SK-N-SH (cell line): ENCODE measurements at regions not wholly inside any gene's neighbourhood (a gene's known extent, or its start where the extent isn't known, plus 50 kb on each side); places are given as distances from the start of the nearest gene placed in this dataset.

ENCODE experiments used
- EP300 ChIP-seq, 2 experiments: IDR thresholded peaks; 2 replicates each; pipeline versions ENCODE4 v1.4.0 to v1.6.1; 2012; ENCODE audit warnings: borderline replicate concordance in 1 of 2, low read depth in 1 of 2, low read length in 1 of 2
- GABPA ChIP-seq: IDR thresholded peaks from 2 replicates; pipeline ENCODE4 v1.4.0; 2012; ENCODE audit warnings: low read depth, mild to moderate bottlenecking
- JUND ChIP-seq: IDR thresholded peaks from 2 replicates; pipeline ENCODE4 v1.4.0; 2012
- MAX ChIP-seq: IDR thresholded peaks from 2 replicates; pipeline ENCODE4 v1.4.0; 2012; ENCODE audit warnings: low read depth
- MXI1 ChIP-seq: IDR thresholded peaks from 2 replicates; pipeline ENCODE4 v1.6.1; 2012; ENCODE audit warnings: mild to moderate bottlenecking, low read depth, low read length, improper control_type of control experiment
- RFX5 ChIP-seq: IDR thresholded peaks from 2 replicates; pipeline ENCODE4 v1.6.1; 2012; ENCODE audit warnings: mild to moderate bottlenecking, improper control_type of control experiment, low read length
- TAF1 ChIP-seq: IDR thresholded peaks from 2 replicates; pipeline ENCODE4 v1.6.1; 2012; ENCODE audit warnings: low read depth, mild to moderate bottlenecking, low read length, moderate library complexity, borderline replicate concordance
- TF ChIP-seq, protein P1 (sequence below): fragments of 200-600 bp; sonication (generic); IDR thresholded peaks from 2 replicates; pipeline ENCODE4 v1.6.1; 2017; ENCODE audit warnings: antibody characterized with exemption, mild to moderate bottlenecking, moderate library complexity
- TF ChIP-seq, protein P2 (sequence below): IDR thresholded peaks from 2 replicates; pipeline ENCODE4 v1.6.1; 2012; ENCODE audit warnings: mild to moderate bottlenecking, low read depth, low read length, moderate library complexity

- TF ChIP-seq, protein P1, sequence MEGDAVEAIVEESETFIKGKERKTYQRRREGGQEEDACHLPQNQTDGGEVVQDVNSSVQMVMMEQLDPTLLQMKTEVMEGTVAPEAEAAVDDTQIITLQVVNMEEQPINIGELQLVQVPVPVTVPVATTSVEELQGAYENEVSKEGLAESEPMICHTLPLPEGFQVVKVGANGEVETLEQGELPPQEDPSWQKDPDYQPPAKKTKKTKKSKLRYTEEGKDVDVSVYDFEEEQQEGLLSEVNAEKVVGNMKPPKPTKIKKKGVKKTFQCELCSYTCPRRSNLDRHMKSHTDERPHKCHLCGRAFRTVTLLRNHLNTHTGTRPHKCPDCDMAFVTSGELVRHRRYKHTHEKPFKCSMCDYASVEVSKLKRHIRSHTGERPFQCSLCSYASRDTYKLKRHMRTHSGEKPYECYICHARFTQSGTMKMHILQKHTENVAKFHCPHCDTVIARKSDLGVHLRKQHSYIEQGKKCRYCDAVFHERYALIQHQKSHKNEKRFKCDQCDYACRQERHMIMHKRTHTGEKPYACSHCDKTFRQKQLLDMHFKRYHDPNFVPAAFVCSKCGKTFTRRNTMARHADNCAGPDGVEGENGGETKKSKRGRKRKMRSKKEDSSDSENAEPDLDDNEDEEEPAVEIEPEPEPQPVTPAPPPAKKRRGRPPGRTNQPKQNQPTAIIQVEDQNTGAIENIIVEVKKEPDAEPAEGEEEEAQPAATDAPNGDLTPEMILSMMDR = no peak
- TF ChIP-seq JUND = no peak
- no peak for TF ChIP-seq RFX5
- TF ChIP-seq TAF1 = no peak
- TF ChIP-seq MXI1 = no peak
- no peak for TF ChIP-seq EP300 (IDR thresholded peaks at IDR 0.05; ENCODE audit: borderline replicate concordance in 1 of 2, low read depth in 1 of 2, low read length in 1 of 2)
- TF ChIP-seq, protein P2, sequence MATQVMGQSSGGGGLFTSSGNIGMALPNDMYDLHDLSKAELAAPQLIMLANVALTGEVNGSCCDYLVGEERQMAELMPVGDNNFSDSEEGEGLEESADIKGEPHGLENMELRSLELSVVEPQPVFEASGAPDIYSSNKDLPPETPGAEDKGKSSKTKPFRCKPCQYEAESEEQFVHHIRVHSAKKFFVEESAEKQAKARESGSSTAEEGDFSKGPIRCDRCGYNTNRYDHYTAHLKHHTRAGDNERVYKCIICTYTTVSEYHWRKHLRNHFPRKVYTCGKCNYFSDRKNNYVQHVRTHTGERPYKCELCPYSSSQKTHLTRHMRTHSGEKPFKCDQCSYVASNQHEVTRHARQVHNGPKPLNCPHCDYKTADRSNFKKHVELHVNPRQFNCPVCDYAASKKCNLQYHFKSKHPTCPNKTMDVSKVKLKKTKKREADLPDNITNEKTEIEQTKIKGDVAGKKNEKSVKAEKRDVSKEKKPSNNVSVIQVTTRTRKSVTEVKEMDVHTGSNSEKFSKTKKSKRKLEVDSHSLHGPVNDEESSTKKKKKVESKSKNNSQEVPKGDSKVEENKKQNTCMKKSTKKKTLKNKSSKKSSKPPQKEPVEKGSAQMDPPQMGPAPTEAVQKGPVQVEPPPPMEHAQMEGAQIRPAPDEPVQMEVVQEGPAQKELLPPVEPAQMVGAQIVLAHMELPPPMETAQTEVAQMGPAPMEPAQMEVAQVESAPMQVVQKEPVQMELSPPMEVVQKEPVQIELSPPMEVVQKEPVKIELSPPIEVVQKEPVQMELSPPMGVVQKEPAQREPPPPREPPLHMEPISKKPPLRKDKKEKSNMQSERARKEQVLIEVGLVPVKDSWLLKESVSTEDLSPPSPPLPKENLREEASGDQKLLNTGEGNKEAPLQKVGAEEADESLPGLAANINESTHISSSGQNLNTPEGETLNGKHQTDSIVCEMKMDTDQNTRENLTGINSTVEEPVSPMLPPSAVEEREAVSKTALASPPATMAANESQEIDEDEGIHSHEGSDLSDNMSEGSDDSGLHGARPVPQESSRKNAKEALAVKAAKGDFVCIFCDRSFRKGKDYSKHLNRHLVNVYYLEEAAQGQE = no peak
- TF ChIP-seq GABPA = no peak
- TF ChIP-seq MAX = no peak
Measured at GRCh38 chr5:158642879-158643278, 456.8 kb downstream of the EBF1 start.
